HG03280 (cell line): ENCODE measurements at regions not wholly inside any gene's neighbourhood (a gene's known extent, or its start where the extent isn't known, plus 50 kb on each side); places are given as distances from the start of the nearest gene placed in this dataset.
"Not testable (repeated sequence)": the region's sequence is repeated elsewhere in the genome, so short reads cannot be mapped to it uniquely, and the experiment has no call there.

Experiments used
- ATAC-seq: cut with Tn5 transposase; IDR thresholded peaks from one replicate; pipeline ENCODE4 v1.9.1; 2021; ENCODE audit warnings: mild to moderate bottlenecking, moderate library complexity; ENCODE audit not compliant: unreplicated experiment

- ATAC-seq, result no peak
These were observed 260.8 kb downstream of the SH3BP4 start for GRCh38 chr2:235212501-235213158.

- no peak for ATAC-seq
These were observed 263.4 kb downstream of the SH3BP4 start for GRCh38 chr2:235215248-235215647.

GRCh38 chr2:235216901-235217300 lies 265.1 kb downstream of the SH3BP4 start:
- no peak for ATAC-seq

GRCh38 chr2:235217846-235218245 lies 266.0 kb downstream of the SH3BP4 start:
- no peak for ATAC-seq

- ATAC-seq, result no peak
These were observed 266.7 kb downstream of the SH3BP4 start for GRCh38 chr2:235218486-235218907.

GRCh38 chr2:235219048-235219447 lies 267.2 kb downstream of the SH3BP4 start:
- no peak for ATAC-seq

GRCh38 chr2:235220331-235220730 lies 268.5 kb downstream of the SH3BP4 start:
- ATAC-seq, result no peak

- no peak for ATAC-seq
These were observed 270.8 kb upstream of the AGAP1 start for GRCh38 chr2:235223011-235223410.

- no peak for ATAC-seq
These were observed 269.4 kb upstream of the AGAP1 start for GRCh38 chr2:235224410-235224809.

GRCh38 chr2:235225261-235225660 lies 268.6 kb upstream of the AGAP1 start:
- ATAC-seq, result no peak

GRCh38 chr2:235227590-235227989 lies 266.3 kb upstream of the AGAP1 start:
- no peak for ATAC-seq

GRCh38 chr2:235228422-235228821 lies 265.4 kb upstream of the AGAP1 start:
- ATAC-seq, result not testable (repeated sequence)

- no peak for ATAC-seq
These were observed 264.6 kb upstream of the AGAP1 start for GRCh38 chr2:235229236-235229635.

GRCh38 chr2:235230821-235231601 lies 262.8 kb upstream of the AGAP1 start:
- ATAC-seq, result no peak

- no peak for ATAC-seq
These were observed 261.1 kb upstream of the AGAP1 start for GRCh38 chr2:235232449-235233433.

GRCh38 chr2:235234736-235235135 lies 259.1 kb upstream of the AGAP1 start:
- ATAC-seq, result no peak

GRCh38 chr2:235235977-235236767 lies 257.7 kb upstream of the AGAP1 start:
- ATAC-seq, result no peak

GRCh38 chr2:235238537-235238936 lies 255.3 kb upstream of the AGAP1 start:
- no peak for ATAC-seq

GRCh38 chr2:235240574-235240973 lies 253.3 kb upstream of the AGAP1 start:
- no peak for ATAC-seq
